Transverse colon (tissue), 3 donors: ENCODE measurements at regions not wholly inside any gene's neighbourhood (a gene's known extent, or its start where the extent isn't known, plus 50 kb on each side); places are given as distances from the start of the nearest gene placed in this dataset.

Experiments used
- CTCF ChIP-seq, 5 experiments: fragments of 200-600 bp in 3 of 5; fragments of 450-650 bp in 2 of 5; sonication (generic) in 3 of 5; IDR thresholded peaks; 1 replicate in 2 of 5; 2 replicates in 3 of 5; pipeline ENCODE4 v1.5.1; 2016 to 2017; ENCODE audit warnings: antibody characterized with exemption in 5 of 5, inconsistent platforms in 3 of 5, mild to moderate bottlenecking in 2 of 5, moderate library complexity in 1 of 5
- POLR2A ChIP-seq: fragments of 450-650 bp; IDR thresholded peaks from one replicate; pipeline ENCODE4 v1.6.1; 2016; ENCODE audit warnings: antibody characterized with exemption, mild to moderate bottlenecking, moderate library complexity

GRCh38 chr9:534886-535285, 306.6 kb upstream of the DMRT1 start:
- TF ChIP-seq CTCF (IDR thresholded peaks at IDR 0.05) (no peak), POLR2A (no peak)
